ENCODE measurements at regions not wholly inside any gene's neighbourhood (a gene's known extent, or its start where the extent isn't known, plus 50 kb on each side); places are given as distances from the start of the nearest gene placed in this dataset.

DNA sequence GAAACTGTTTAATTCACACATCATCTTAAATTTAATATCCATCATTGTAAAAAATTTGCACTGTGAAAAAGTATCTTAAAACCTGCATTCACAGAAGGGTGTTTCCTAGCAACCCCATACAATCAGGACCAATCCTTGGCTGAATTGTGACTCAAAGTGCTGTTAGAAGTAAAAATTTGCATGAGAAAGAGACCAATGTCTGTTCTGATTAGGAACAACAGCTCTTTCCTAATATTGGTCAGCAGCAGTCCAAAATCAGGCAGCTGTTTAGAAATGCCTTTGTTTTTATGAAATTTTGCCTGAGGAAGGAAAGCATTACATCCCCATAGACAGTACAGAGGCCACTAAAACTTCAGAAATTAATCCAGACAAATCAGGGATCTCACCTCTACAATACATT is 987.0 kb downstream of the HACE1 start:
- TF ChIP-seq USF1 (IDR thresholded peaks at IDR 0.05; ENCODE audit: borderline replicate concordance, extremely low read length, insufficient read depth, low read depth, low read length), result no peak
- no peak for TF ChIP-seq ETV6 (conservative IDR thresholded peaks at IDR 0.05 in 1 of 2, IDR thresholded peaks at IDR 0.05 in 1 of 2; ENCODE audit: borderline replicate concordance in 1 of 2, low read depth in 1 of 2)
- TF ChIP-seq SUZ12 (IDR thresholded peaks at IDR 0.05; ENCODE audit: unreplicated experiment), result no peak
- no peak for TF ChIP-seq SMC3 (IDR thresholded peaks at IDR 0.05; ENCODE audit: borderline replicate concordance, low read length)
- no peak for TF ChIP-seq HDAC2 (IDR thresholded peaks at IDR 0.05)
- TF ChIP-seq EZH2 (IDR thresholded peaks at IDR 0.05; ENCODE audit: borderline replicate concordance, control insufficient read depth, low read depth, low read length), result no peak
- TF ChIP-seq, protein P1, sequence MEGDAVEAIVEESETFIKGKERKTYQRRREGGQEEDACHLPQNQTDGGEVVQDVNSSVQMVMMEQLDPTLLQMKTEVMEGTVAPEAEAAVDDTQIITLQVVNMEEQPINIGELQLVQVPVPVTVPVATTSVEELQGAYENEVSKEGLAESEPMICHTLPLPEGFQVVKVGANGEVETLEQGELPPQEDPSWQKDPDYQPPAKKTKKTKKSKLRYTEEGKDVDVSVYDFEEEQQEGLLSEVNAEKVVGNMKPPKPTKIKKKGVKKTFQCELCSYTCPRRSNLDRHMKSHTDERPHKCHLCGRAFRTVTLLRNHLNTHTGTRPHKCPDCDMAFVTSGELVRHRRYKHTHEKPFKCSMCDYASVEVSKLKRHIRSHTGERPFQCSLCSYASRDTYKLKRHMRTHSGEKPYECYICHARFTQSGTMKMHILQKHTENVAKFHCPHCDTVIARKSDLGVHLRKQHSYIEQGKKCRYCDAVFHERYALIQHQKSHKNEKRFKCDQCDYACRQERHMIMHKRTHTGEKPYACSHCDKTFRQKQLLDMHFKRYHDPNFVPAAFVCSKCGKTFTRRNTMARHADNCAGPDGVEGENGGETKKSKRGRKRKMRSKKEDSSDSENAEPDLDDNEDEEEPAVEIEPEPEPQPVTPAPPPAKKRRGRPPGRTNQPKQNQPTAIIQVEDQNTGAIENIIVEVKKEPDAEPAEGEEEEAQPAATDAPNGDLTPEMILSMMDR (IDR thresholded peaks at IDR 0.05 in 2 of 3, conservative IDR thresholded peaks at IDR 0.05 in 1 of 3; ENCODE audit: control insufficient read depth in 2 of 3, extremely low read depth in 1 of 3, insufficient read depth in 1 of 3, low read depth in 3 of 3, low read length in 3 of 3), result no peak
- TF ChIP-seq POLR2A (IDR thresholded peaks at IDR 0.05; ENCODE audit: low read depth, low read length), result no peak
- no peak for TF ChIP-seq ESRRA (IDR thresholded peaks at IDR 0.05; ENCODE audit: low read length)
- no peak for TF ChIP-seq TARDBP (IDR thresholded peaks at IDR 0.05; ENCODE audit: borderline replicate concordance)
